GM12878 (cell line): ENCODE measurements at regions not wholly inside any gene's neighbourhood (a gene's known extent, or its start where the extent isn't known, plus 50 kb on each side); places are given as distances from the start of the nearest gene placed in this dataset.

Source experiments
- ATAC-seq: fragments of 200-7000 bp; cut with Tn5 transposase; 3 replicates; pipeline ENCODE4 v1.9.1; 2020; ENCODE audit warnings: mild to moderate bottlenecking, moderate library complexity
- BruUV-seq: library from RNA; stranded (reverse); fragments of 400-500 nt; replicated peaks from 2 replicates; lab custom pipeline; 2021; lab: Mats Ljungman, UMichigan
- CTCF ChIA-PET: fragments of 300-600 bp; sonication (Branson Sonifier 250); formaldehyde crosslinking; extraction: SDS; loops from one replicate; lab custom pipeline; 2021; ENCODE audit warnings: inconsistent platforms; lab: Yijun Ruan, JAX
- POLR2A ChIA-PET: fragments of 350-600 bp; formaldehyde crosslinking; extraction: SDS; loops from one replicate; lab custom pipeline; 2021; ENCODE audit warnings: inconsistent platforms; lab: Charles Lee
- RAD21 ChIA-PET: fragments of 300-600 bp; sonication (Branson Sonifier 250); formaldehyde crosslinking; loops from one replicate; lab custom pipeline; 2023; ENCODE audit warnings: antibody characterized with exemption; ENCODE audit not compliant: unreplicated experiment; lab: Charles Lee
- SMC1A ChIA-PET: fragments of 300-600 bp; sonication (Branson Sonifier 250); formaldehyde crosslinking; loops from one replicate; lab custom pipeline; 2023; ENCODE audit not compliant: unreplicated experiment, uncharacterized antibody; lab: Charles Lee
- DNase-seq: peaks from one replicate; pipeline ENCODE4 v3.0.0-alpha.2; 2011; ENCODE audit warnings: low read depth, low spot score
- FAIRE-seq: peaks from 3 replicates; lab custom pipeline; 2011; peaks lifted over from hg19 to GRCh38; lab: Jason Lieb, UNC
- H2AFZ ChIP-seq: 2 replicates; pipeline ENCODE4 v1.6.0; 2011; ENCODE audit warnings: low read depth, low read length, control low read depth; ENCODE audit not compliant: control insufficient read depth
- H3K27ac ChIP-seq: 2 replicates; pipeline ENCODE4 v1.5.1; 2011; ENCODE audit warnings: control low read depth; ENCODE audit not compliant: control insufficient read depth, insufficient read depth
- H3K27me3 ChIP-seq, 2 experiments: replicated peaks in 1 of 2; 2 replicates each; pipeline versions ENCODE4 v1.6.0 to v1.6.1; 2011; ENCODE audit warnings: low read length in 1 of 2; ENCODE audit not compliant: control insufficient read depth in 2 of 2, insufficient read depth in 2 of 2
- H3K36me3 ChIP-seq, 2 experiments: 2 replicates each; pipeline ENCODE4 v1.5.1; 2011; ENCODE audit warnings: low read length in 1 of 2; ENCODE audit not compliant: control insufficient read depth in 2 of 2, insufficient read depth in 2 of 2
- H3K4me1 ChIP-seq: 2 replicates; pipeline ENCODE4 v1.6.1; 2011; ENCODE audit warnings: mild to moderate bottlenecking, low read length, moderate library complexity, mixed read lengths; ENCODE audit not compliant: control insufficient read depth, insufficient read depth
- H3K4me2 ChIP-seq: 2 replicates; pipeline ENCODE4 v1.6.0; 2011; ENCODE audit warnings: control low read depth; ENCODE audit not compliant: control insufficient read depth, insufficient read depth
- H3K4me3 ChIP-seq: fragments of 200-600 bp; sonication (generic); 2 replicates; pipeline ENCODE4 v1.5.1; 2016
- H3K79me2 ChIP-seq: 2 replicates; pipeline ENCODE4 v1.6.0; 2011; ENCODE audit warnings: low read length; ENCODE audit not compliant: control insufficient read depth, insufficient read depth
- H3K9ac ChIP-seq: 2 replicates; pipeline ENCODE4 v1.8.0; 2011; ENCODE audit warnings: low read length, control low read depth, mixed read lengths; ENCODE audit not compliant: control insufficient read depth, insufficient read depth
- H3K9me3 ChIP-seq: replicated peaks from 3 replicates; pipeline ENCODE4 v1.5.1; 2011; ENCODE audit warnings: mild to moderate bottlenecking, low read length; ENCODE audit not compliant: control insufficient read depth, insufficient read depth
- H4K20me1 ChIP-seq: 2 replicates; pipeline ENCODE4 v1.6.0; 2011; ENCODE audit not compliant: control insufficient read depth, insufficient read depth
- EZH2 ChIP-seq: IDR thresholded peaks from 2 replicates; pipeline ENCODE4 v1.6.1; 2012; ENCODE audit warnings: low read depth, mild to moderate bottlenecking, control low read depth, inconsistent platforms, low read length, borderline replicate concordance; ENCODE audit not compliant: control insufficient read depth
- HDGF ChIP-seq: fragments of 450-650 bp; IDR thresholded peaks from 2 replicates; pipeline ENCODE4 v1.6.1; 2016; ENCODE audit warnings: antibody characterized with exemption
- MXI1 ChIP-seq: fragments of 150-350 bp; IDR thresholded peaks from 2 replicates; pipeline ENCODE4 v1.6.1; 2011; ENCODE audit warnings: low read depth, mild to moderate bottlenecking, inconsistent platforms, low read length, improper control_type of control experiment
- NFXL1 ChIP-seq: fragments of 450-650 bp; IDR thresholded peaks from 2 replicates; pipeline ENCODE4 v1.6.1; 2017; ENCODE audit warnings: antibody characterized with exemption, mild to moderate bottlenecking, borderline replicate concordance
- NFYB ChIP-seq: IDR thresholded peaks from 2 replicates; pipeline ENCODE4 v1.6.1; 2011; ENCODE audit warnings: low read depth, mild to moderate bottlenecking, low read length, improper control_type of control experiment, moderate library complexity; ENCODE audit not compliant: insufficient read depth
- RAD51 ChIP-seq: fragments of 450-650 bp; IDR thresholded peaks from 2 replicates; pipeline ENCODE4 v1.6.1; 2016; ENCODE audit warnings: moderate library complexity, mild to moderate bottlenecking, inconsistent platforms
- SREBF1 ChIP-seq: IDR thresholded peaks from 2 replicates; pipeline ENCODE4 v1.6.1; 2012; ENCODE audit warnings: mild to moderate bottlenecking, low read length
- SREBF2 ChIP-seq: IDR thresholded peaks from 2 replicates; pipeline ENCODE4 v1.6.1; 2012; ENCODE audit warnings: mild to moderate bottlenecking, low read length
- ZBED1 ChIP-seq: IDR thresholded peaks from 2 replicates; pipeline ENCODE4 v1.6.1; 2016; ENCODE audit warnings: borderline replicate concordance
- WGBS: methylation state at CpG from one replicate; pipeline ENCODE4 v1.1.6; 2016; ENCODE audit warnings: low lambda C conversion rate; ENCODE audit not compliant: insufficient replicate concordance, insufficient coverage; ENCODE audit errors: missing lambda C conversion rate; 5-methylcytosine and 5-hydroxymethylcytosine counted together
- in situ Hi-C: fragments of 300-500 bp; cut with MboI; formaldehyde crosslinking; loops from 9 replicates; pipeline ENCODE4 v1.14.3; 2018; ENCODE audit warnings: mixed read lengths
- intact Hi-C: fragments of 100-400 bp; cut with micrococcal nuclease; formaldehyde crosslinking; loops from one replicate; pipeline ENCODE4 v1.14.2; 2022; ENCODE audit not compliant: unreplicated experiment
- TF ChIP-seq, protein P1 (sequence below): fragments of 150-350 bp; IDR thresholded peaks from 2 replicates; pipeline ENCODE4 v1.6.1; 2014; ENCODE audit warnings: mild to moderate bottlenecking, low read depth, low read length
- TF ChIP-seq, protein P2 (sequence below): fragments of 450-650 bp; IDR thresholded peaks from 2 replicates; pipeline ENCODE4 v1.6.1; 2016; ENCODE audit warnings: mild to moderate bottlenecking

DNA sequence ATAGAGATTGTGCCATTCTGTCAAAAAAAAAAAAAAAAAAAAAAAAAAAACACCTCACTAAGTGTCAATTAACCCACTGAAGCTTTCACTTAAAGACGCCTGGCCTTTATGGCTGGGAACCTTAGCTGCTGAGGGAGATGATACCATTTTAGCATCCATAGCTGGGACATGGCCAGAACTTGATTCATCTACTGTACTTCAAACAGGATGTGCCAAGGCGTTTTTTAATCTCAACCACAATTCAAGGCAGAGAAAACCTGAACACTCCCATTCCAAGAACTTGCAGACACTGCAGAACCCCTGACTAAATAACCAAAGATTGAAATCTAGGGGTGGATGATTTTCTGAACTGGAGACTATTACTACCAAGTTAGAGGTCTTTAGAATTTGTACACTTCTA lies 996.6 kb downstream of the SORCS1 start:
- Histone ChIP-seq H2AFZ (no peak overlapping the region), H3K4me2 (no peak overlapping the region), H3K79me2 (no peaks in the 10 kb centered on the region), H3K36me3 (no peaks in the 10 kb centered on the region), H3K4me1 (no peaks in the 10 kb centered on the region), H3K4me3 (no peak overlapping the region)
- intact Hi-C loops (no loop called here), in situ Hi-C loops (no loop called here)
- no TSS peak for BruUV-seq
- no peak for DNase-seq
- TF ChIP-seq, protein P1, sequence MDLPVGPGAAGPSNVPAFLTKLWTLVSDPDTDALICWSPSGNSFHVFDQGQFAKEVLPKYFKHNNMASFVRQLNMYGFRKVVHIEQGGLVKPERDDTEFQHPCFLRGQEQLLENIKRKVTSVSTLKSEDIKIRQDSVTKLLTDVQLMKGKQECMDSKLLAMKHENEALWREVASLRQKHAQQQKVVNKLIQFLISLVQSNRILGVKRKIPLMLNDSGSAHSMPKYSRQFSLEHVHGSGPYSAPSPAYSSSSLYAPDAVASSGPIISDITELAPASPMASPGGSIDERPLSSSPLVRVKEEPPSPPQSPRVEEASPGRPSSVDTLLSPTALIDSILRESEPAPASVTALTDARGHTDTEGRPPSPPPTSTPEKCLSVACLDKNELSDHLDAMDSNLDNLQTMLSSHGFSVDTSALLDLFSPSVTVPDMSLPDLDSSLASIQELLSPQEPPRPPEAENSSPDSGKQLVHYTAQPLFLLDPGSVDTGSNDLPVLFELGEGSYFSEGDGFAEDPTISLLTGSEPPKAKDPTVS: no peak
- TF ChIP-seq, protein P2, sequence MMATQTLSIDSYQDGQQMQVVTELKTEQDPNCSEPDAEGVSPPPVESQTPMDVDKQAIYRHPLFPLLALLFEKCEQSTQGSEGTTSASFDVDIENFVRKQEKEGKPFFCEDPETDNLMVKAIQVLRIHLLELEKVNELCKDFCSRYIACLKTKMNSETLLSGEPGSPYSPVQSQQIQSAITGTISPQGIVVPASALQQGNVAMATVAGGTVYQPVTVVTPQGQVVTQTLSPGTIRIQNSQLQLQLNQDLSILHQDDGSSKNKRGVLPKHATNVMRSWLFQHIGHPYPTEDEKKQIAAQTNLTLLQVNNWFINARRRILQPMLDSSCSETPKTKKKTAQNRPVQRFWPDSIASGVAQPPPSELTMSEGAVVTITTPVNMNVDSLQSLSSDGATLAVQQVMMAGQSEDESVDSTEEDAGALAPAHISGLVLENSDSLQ: no peak
- TF ChIP-seq, all 136 proteins: peak for 0
- ChIA-PET CTCF (no interaction called here), SMC1A (no interaction called here), POLR2A (no interaction called here), RAD21 (no interaction called here)
- H3K9ac ChIP-seq: no peak overlapping the region
- no peak for FAIRE-seq
- no peaks in the 10 kb centered on the region for H3K27me3 ChIP-seq
- 0% methylated on average over 2 of the region's 2 CpGs for WGBS
- no peaks in the 10 kb centered on the region for H3K9me3 ChIP-seq
- no peak overlapping the region for H3K27ac ChIP-seq
- ATAC-seq: no peak
- no peaks in the 10 kb centered on the region for H4K20me1 ChIP-seq

DNA sequence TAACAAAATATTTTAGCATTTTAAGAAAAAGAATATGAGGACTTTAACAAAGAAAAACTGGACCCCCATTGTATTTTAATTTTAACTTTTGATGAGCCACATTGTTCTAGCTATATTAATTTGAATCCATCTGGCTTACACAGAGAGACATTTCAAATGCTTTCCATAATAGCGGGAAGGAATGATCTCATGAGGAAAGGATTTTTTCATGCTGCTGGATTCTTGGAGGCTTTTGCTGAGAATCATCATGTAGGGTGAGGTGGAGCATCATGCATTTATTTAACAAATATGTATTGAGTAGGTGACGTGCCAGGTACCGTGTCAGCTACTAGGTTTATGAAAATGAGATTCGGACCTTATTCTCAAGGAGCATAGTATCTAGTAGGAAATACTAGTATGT lies 1006.3 kb downstream of the SORCS1 start:
- TF ChIP-seq SREBF2 (no peak), NFXL1 (no peak), MXI1 (no peak), SREBF1 (no peak), RAD51 (no peak), EZH2 (no peak), HDGF (no peak), NFYB (no peak), ZBED1 (no peak)
- Histone ChIP-seq H3K9me3 (no peaks in the 10 kb centered on the region), H3K27me3 (no peaks in the 10 kb centered on the region), H3K4me2 (no peak overlapping the region), H3K4me3 (no peak overlapping the region), H3K27ac (no peak overlapping the region), H2AFZ (no peak overlapping the region), H3K79me2 (no peaks in the 10 kb centered on the region), H3K36me3 (no peaks in the 10 kb centered on the region), H4K20me1 (no peaks in the 10 kb centered on the region), H3K9ac (no peak overlapping the region), H3K4me1 (no peaks in the 10 kb centered on the region)
- no peak for FAIRE-seq
- POLR2A ChIA-PET: no interaction called here
- WGBS: 15% methylated on average over 4 of the region's 4 CpGs
- DNase-seq: no peak
- RAD21 ChIA-PET: no interaction called here
- in situ Hi-C loops: no loop called here
- no peak for ATAC-seq
- SMC1A ChIA-PET: no interaction called here
- CTCF ChIA-PET: no interaction called here
- intact Hi-C loops: no loop called here
- BruUV-seq: no TSS peak
